MM.1S (cell line): ENCODE measurements at regions not wholly inside any gene's neighbourhood (a gene's known extent, or its start where the extent isn't known, plus 50 kb on each side); places are given as distances from the start of the nearest gene placed in this dataset.

Experiments used
- CTCF ChIP-seq: fragments of 300-600 bp; sonication (generic); IDR thresholded peaks from 2 replicates; pipeline ENCODE4 v1.5.1; 2016; ENCODE audit warnings: antibody characterized with exemption, low read length, mixed read lengths
- EZH2 ChIP-seq: fragments of 300-600 bp; sonication (generic); optimal IDR thresholded peaks from 2 replicates; pipeline ENCODE3; 2017; ENCODE audit warnings: low read depth, mild to moderate bottlenecking, antibody characterized with exemption, low read length, mixed read lengths
- EZH2phosphoT487 ChIP-seq: fragments of 300-600 bp; sonication (generic); IDR thresholded peaks from 2 replicates; pipeline ENCODE4 v1.6.1; 2018; ENCODE audit warnings: antibody characterized with exemption, low read length

- TF ChIP-seq CTCF (no peak), EZH2 (no peak), EZH2phosphoT487 (no peak)
These were observed 109.1 kb downstream of the DAD1 start for GRCh38 chr14:22479776-22480464.
